Testis (tissue), 2 donors: ENCODE measurements at regions not wholly inside any gene's neighbourhood (a gene's known extent, or its start where the extent isn't known, plus 50 kb on each side); places are given as distances from the start of the nearest gene placed in this dataset.

Experiments used
- DNase-seq: peaks from one replicate; pipeline ENCODE4 v3.0.0-alpha.2; 2019
- H3K27ac ChIP-seq, 2 donors: fragments of 200-600 bp; sonication (generic); one replicate each; pipeline ENCODE4 v1.5.1; 2019
- H3K27me3 ChIP-seq: fragments of 200-600 bp; sonication (generic); one replicate; pipeline ENCODE4 v1.5.1; 2019
- H3K36me3 ChIP-seq: fragments of 200-600 bp; sonication (generic); one replicate; pipeline ENCODE4 v1.5.1; 2017; ENCODE audit warnings: low read depth; ENCODE audit errors: missing control alignments
- H3K4me1 ChIP-seq: fragments of 200-600 bp; sonication (generic); one replicate; pipeline ENCODE4 v1.5.1; 2019
- H3K4me3 ChIP-seq, 2 donors: fragments of 200-600 bp; sonication (generic); one replicate each; pipeline ENCODE4 v1.5.1; 2017 to 2019
- H3K9me3 ChIP-seq: fragments of 200-600 bp; sonication (generic); one replicate; pipeline ENCODE4 v1.5.1; 2017
- CTCF ChIP-seq, 3 experiments: fragments of 450-650 bp in 2 of 3; fragments of 200-600 bp in 1 of 3; sonication (generic) in 1 of 3; IDR thresholded peaks; one replicate each; pipeline ENCODE4 v1.5.1; 2016 to 2019; ENCODE audit warnings: antibody characterized with exemption in 3 of 3, mild to moderate bottlenecking in 2 of 3, moderate library complexity in 1 of 3
- POLR2A ChIP-seq: fragments of 450-650 bp; IDR thresholded peaks from one replicate; pipeline ENCODE4 v1.6.1; 2017; ENCODE audit warnings: antibody characterized with exemption, mild to moderate bottlenecking, moderate library complexity
- WGBS, 2 donors: methylation state at CpG; one replicate each; pipeline ENCODE4 v1.1.5; 2018; 5-methylcytosine and 5-hydroxymethylcytosine counted together
- intact Hi-C: fragments of 100-400 bp; cut with DNase I; formaldehyde crosslinking; loops from one replicate; pipeline ENCODE4 v1.15.1; 2023; ENCODE audit warnings: low total_unique reads

GRCh38 chr5:156124708-156125107 is 202.3 kb upstream of the SGCD start:
- Histone ChIP-seq H3K36me3 (no peaks in the 10 kb centered on the region), H3K27ac (no peak overlapping the region), H3K4me1 (no peaks in the 10 kb centered on the region), H3K9me3 (no peaks in the 10 kb centered on the region), H3K27me3 (no peaks in the 10 kb centered on the region), H3K4me3 (no peak overlapping the region)
- DNase-seq: no peak
- TF ChIP-seq POLR2A (no peak), CTCF (IDR thresholded peaks at IDR 0.05) (no peak)
- WGBS, 2 donors: 0 to 38% methylated on average over 1 of the region's 1 CpG
- intact Hi-C loops: no loop called here

- Histone ChIP-seq H3K4me1 (no peaks in the 10 kb centered on the region), H3K27me3 (no peaks in the 10 kb centered on the region), H3K9me3 (no peaks in the 10 kb centered on the region), H3K4me3 (no peak overlapping the region), H3K36me3 (no peaks in the 10 kb centered on the region), H3K27ac (no peak overlapping the region)
- WGBS, 2 donors: 84 to 90% methylated on average over 3 of the region's 3 CpGs
- intact Hi-C loops: no loop called here
- no peak for TF ChIP-seq POLR2A
- no peak for TF ChIP-seq CTCF (IDR thresholded peaks at IDR 0.05)
- DNase-seq: no peak
Measured at GRCh38 chr5:156125118-156125517, 201.8 kb upstream of the SGCD start.

- Histone ChIP-seq H3K4me3 (no peak overlapping the region), H3K27ac (no peak overlapping the region), H3K9me3 (no peaks in the 10 kb centered on the region), H3K27me3 (no peaks in the 10 kb centered on the region), H3K4me1 (no peaks in the 10 kb centered on the region), H3K36me3 (no peaks in the 10 kb centered on the region)
- TF ChIP-seq CTCF (IDR thresholded peaks at IDR 0.05) (no peak), POLR2A (no peak)
- no peak for DNase-seq
- 71 to 80% methylated on average over 1 of the region's 1 CpG for WGBS, 2 donors
- intact Hi-C loops: no loop called here
Measured at GRCh38 chr5:156126716-156127115, 200.2 kb upstream of the SGCD start.

GRCh38 chr5:156128026-156128425 is 198.9 kb upstream of the SGCD start:
- no peaks in the 10 kb centered on the region for H3K9me3 ChIP-seq
- TF ChIP-seq POLR2A: no peak
- no peak for TF ChIP-seq CTCF (IDR thresholded peaks at IDR 0.05)
- no peaks in the 10 kb centered on the region for H3K36me3 ChIP-seq
- H3K27ac ChIP-seq: no peak overlapping the region
- H3K4me3 ChIP-seq: no peak overlapping the region
- intact Hi-C loops: no loop called here
- H3K27me3 ChIP-seq: no peaks in the 10 kb centered on the region
- 44 to 53% methylated on average over 2 of the region's 2 CpGs for WGBS, 2 donors
- no peaks in the 10 kb centered on the region for H3K4me1 ChIP-seq
- no peak for DNase-seq

- DNase-seq: no peak
- H3K4me3 ChIP-seq: no peak overlapping the region
- no peaks in the 10 kb centered on the region for H3K36me3 ChIP-seq
- intact Hi-C loops: no loop called here
- no peaks in the 10 kb centered on the region for H3K9me3 ChIP-seq
- no peaks in the 10 kb centered on the region for H3K4me1 ChIP-seq
- H3K27me3 ChIP-seq: no peaks in the 10 kb centered on the region
- 95 to 100% methylated on average over 3 of the region's 3 CpGs for WGBS, 2 donors
- TF ChIP-seq CTCF (IDR thresholded peaks at IDR 0.05) (no peak), POLR2A (no peak)
- no peak overlapping the region for H3K27ac ChIP-seq
Measured at GRCh38 chr5:156134216-156134615, 192.7 kb upstream of the SGCD start.
